ENCODE measurements at regions not wholly inside any gene's neighbourhood (a gene's known extent, or its start where the extent isn't known, plus 50 kb on each side); places are given as distances from the start of the nearest gene placed in this dataset.

DNA sequence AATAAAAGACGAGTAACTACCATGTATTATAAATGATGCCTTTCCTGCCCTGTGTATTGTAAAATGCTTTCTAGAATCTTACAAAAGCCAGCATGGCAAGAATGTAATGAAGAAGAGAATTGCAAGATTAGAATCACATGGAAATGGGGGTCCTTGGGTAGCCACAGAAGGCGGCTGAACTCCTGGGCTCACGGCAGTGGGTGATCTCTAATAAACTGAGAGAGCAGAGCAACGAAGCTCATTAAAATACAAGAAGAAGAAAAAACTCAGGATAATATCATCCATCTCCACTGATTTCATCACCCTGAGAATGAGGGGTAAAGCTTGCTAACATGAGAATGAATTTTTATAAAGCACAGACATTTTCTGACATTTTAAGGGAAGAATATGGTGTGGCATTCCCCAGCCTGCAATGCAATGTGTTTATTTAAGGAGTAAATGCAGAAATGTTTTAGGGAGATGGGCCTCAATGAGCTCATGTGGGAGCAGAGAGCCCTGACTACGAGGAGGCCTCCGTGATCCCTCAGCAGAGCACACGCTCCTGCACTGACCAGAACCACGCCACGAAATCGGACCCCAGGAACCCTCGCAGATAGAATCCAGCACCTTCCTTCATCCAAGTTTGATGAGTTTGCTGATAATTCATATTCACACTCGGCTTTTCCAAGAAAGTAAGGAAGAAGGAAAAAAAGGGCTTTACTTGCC, 92.7 kb upstream of the PFKP start:
- H3K27me3 ChIP-seq = no peaks in the 10 kb centered on the region
- WGBS, 2 donors = 88 to 93% methylated on average over 12 of the region's 12 CpGs
- intact Hi-C loops (cut with DNase I) = no loop called here
- no peak overlapping the region for H3K4me3 ChIP-seq
- TF ChIP-seq POLR2A (IDR thresholded peaks at IDR 0.05) (no peak), POLR2AphosphoS5 (IDR thresholded peaks at IDR 0.05) (no peak), EP300 (IDR thresholded peaks at IDR 0.05) (no peak)
- TF ChIP-seq, protein P1, sequence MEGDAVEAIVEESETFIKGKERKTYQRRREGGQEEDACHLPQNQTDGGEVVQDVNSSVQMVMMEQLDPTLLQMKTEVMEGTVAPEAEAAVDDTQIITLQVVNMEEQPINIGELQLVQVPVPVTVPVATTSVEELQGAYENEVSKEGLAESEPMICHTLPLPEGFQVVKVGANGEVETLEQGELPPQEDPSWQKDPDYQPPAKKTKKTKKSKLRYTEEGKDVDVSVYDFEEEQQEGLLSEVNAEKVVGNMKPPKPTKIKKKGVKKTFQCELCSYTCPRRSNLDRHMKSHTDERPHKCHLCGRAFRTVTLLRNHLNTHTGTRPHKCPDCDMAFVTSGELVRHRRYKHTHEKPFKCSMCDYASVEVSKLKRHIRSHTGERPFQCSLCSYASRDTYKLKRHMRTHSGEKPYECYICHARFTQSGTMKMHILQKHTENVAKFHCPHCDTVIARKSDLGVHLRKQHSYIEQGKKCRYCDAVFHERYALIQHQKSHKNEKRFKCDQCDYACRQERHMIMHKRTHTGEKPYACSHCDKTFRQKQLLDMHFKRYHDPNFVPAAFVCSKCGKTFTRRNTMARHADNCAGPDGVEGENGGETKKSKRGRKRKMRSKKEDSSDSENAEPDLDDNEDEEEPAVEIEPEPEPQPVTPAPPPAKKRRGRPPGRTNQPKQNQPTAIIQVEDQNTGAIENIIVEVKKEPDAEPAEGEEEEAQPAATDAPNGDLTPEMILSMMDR (IDR thresholded peaks at IDR 0.05) = no peak
- no peaks in the 10 kb centered on the region for H3K36me3 ChIP-seq
- no peaks in the 10 kb centered on the region for H3K9me3 ChIP-seq
- no peak overlapping the region for H3K27ac ChIP-seq
- DNase-seq = no peak
- H3K4me1 ChIP-seq = no peaks in the 10 kb centered on the region

DNA sequence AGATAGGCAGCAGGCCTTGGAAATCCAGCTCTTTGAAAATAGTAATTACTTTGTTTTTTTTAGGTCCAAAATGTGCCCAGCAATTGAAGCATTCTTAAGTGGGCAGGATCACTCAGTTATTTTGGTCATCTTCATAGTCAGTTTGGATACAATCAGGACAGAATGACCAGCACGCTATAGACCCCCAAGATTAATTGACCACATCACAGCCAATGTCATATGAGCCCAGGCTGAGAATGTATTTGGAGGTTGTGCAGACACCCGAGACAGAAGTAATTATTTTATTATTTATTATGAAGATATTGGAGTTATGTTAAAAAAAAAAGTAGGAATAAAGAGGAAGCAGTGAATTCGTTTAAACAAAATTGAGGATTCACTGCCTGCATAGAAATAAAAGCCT, 93.3 kb upstream of the PFKP start:
- Histone ChIP-seq H3K27ac (no peak overlapping the region), H3K27me3 (no peaks in the 10 kb centered on the region), H3K9me3 (no peaks in the 10 kb centered on the region), H3K4me3 (no peak overlapping the region), H3K36me3 (no peaks in the 10 kb centered on the region), H3K4me1 (no peaks in the 10 kb centered on the region)
- intact Hi-C loops (cut with DNase I) = no loop called here
- DNase-seq = no peak
- TF ChIP-seq EP300 (IDR thresholded peaks at IDR 0.05) (no peak), POLR2AphosphoS5 (IDR thresholded peaks at IDR 0.05) (no peak), POLR2A (IDR thresholded peaks at IDR 0.05) (no peak)
- TF ChIP-seq, protein P1 (IDR thresholded peaks at IDR 0.05) = no peak
- 80% methylated on average over 3 of the region's 3 CpGs for WGBS, 2 donors

DNA sequence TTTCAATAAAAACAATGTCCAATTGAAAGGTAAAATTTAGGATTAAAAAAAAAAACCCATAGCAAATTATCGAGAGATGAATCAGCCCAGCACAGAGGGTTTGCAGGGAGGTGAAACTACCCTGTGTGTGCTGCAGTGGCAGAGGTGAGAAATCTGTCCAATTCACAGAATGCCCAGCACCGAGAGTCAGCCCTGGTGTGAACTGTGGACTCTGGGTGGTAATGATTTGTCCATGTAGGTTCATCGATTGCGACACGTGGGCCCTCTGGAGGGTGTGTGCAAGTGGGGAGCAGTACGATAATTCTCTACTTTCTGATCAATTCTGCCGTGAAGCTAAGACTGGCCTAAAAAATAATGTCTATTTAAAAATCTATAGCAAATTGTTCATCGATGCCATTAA, 94.5 kb upstream of the PFKP start:
- Histone ChIP-seq H3K4me1 (no peaks in the 10 kb centered on the region), H3K36me3 (no peaks in the 10 kb centered on the region), H3K9me3 (no peaks in the 10 kb centered on the region), H3K27me3 (no peaks in the 10 kb centered on the region), H3K4me3 (no peak overlapping the region), H3K27ac (no peak overlapping the region)
- TF ChIP-seq EP300 (IDR thresholded peaks at IDR 0.05) (no peak), POLR2A (IDR thresholded peaks at IDR 0.05) (no peak), POLR2AphosphoS5 (IDR thresholded peaks at IDR 0.05) (no peak)
- TF ChIP-seq, protein P1 (IDR thresholded peaks at IDR 0.05) = no peak
- intact Hi-C loops (cut with DNase I) = no loop called here
- DNase-seq = no peak
- 87 to 92% methylated on average over 8 of the region's 8 CpGs for WGBS, 2 donors

DNA sequence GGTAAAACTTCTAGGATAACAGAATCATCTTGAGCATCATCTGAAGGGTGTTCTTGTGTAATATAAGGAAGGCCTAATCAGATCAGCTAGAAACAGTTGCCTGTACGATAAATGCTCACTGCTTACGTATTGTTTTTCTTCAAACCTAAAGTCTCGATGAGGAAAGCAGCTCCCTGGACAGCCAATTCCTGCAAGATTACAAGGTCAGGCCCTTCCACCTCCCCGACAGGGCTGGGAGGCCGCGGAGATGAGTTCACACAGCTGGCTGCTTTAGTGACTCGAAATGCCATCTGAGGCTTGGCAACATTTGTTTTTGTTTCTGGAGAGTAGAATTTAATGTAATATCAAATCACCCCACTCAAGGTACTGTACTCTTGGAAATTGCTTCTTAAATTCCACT, 95.1 kb upstream of the PFKP start:
- Histone ChIP-seq H3K9me3 (no peaks in the 10 kb centered on the region), H3K4me1 (no peaks in the 10 kb centered on the region), H3K4me3 (no peak overlapping the region), H3K27me3 (no peaks in the 10 kb centered on the region), H3K36me3 (no peaks in the 10 kb centered on the region), H3K27ac (no peak overlapping the region)
- DNase-seq = no peak
- no peak for TF ChIP-seq EP300 (IDR thresholded peaks at IDR 0.05)
- no peak for TF ChIP-seq POLR2AphosphoS5 (IDR thresholded peaks at IDR 0.05)
- no peak for TF ChIP-seq POLR2A (IDR thresholded peaks at IDR 0.05)
- TF ChIP-seq, protein P1 (IDR thresholded peaks at IDR 0.05) = no peak
- intact Hi-C loops (cut with DNase I) = no loop called here
- 79 to 88% methylated on average over 7 of the region's 7 CpGs for WGBS, 2 donors

Data from sigmoid colon (tissue), 6 donors.